Endothelial cell of umbilical vein (primary cell): ENCODE measurements at regions not wholly inside any gene's neighbourhood (a gene's known extent, or its start where the extent isn't known, plus 50 kb on each side); places are given as distances from the start of the nearest gene placed in this dataset.

Experiments used
- BruUV-seq: library from RNA; stranded (reverse); fragments of 400-500 nt; replicated peaks from 2 replicates; lab custom pipeline; 2021; lab: Mats Ljungman, UMichigan
- CTCF ChIA-PET: fragments of 300-600, 350-600 bp; sonication (Branson Sonifier 250); formaldehyde crosslinking; loops from one replicate; lab custom pipeline; 2021; ENCODE audit warnings: antibody characterized with exemption, inconsistent platforms; lab: Charles Lee
- POLR2A ChIA-PET: fragments of 300-600, 350-600 bp; sonication (Branson Sonifier 250); formaldehyde crosslinking; loops from one replicate; lab custom pipeline; 2021; ENCODE audit warnings: antibody characterized with exemption, inconsistent platforms; lab: Charles Lee
- DNase-seq: peaks from one replicate; pipeline ENCODE4 v3.0.0-alpha.2; 2011; ENCODE audit warnings: low read depth, low spot score
- FAIRE-seq: peaks from 2 replicates; lab custom pipeline; 2011; peaks lifted over from hg19 to GRCh38; lab: Jason Lieb, UNC
- H2AFZ ChIP-seq: 2 replicates; pipeline ENCODE4 v1.6.0; 2012; ENCODE audit warnings: low read depth, low read length, control low read depth, inconsistent platforms
- H3K27ac ChIP-seq: 2 replicates; pipeline ENCODE4 v1.5.1; 2011; ENCODE audit warnings: low read depth, mild to moderate bottlenecking, control low read depth, low read length, moderate library complexity; ENCODE audit not compliant: insufficient read depth
- H3K27me3 ChIP-seq, 2 experiments: 2 replicates each; pipeline versions ENCODE4 v1.6.0 to v1.6.1; 2011; ENCODE audit warnings: low read length in 2 of 2, mixed read lengths in 1 of 2; ENCODE audit not compliant: control insufficient read depth in 2 of 2, insufficient read depth in 2 of 2
- H3K36me3 ChIP-seq, 2 experiments: 2 replicates in 1 of 2; 3 replicates in 1 of 2; pipeline ENCODE4 v1.5.1; 2011; ENCODE audit warnings: low read length in 2 of 2, mild to moderate bottlenecking in 1 of 2, moderate library complexity in 1 of 2; ENCODE audit not compliant: control insufficient read depth in 2 of 2, insufficient read depth in 2 of 2; ENCODE audit errors: extremely low read depth in 1 of 2
- H3K4me1 ChIP-seq: 3 replicates; pipeline ENCODE4 v1.5.1; 2011; ENCODE audit warnings: mild to moderate bottlenecking, low read length; ENCODE audit not compliant: control insufficient read depth, insufficient read depth; ENCODE audit errors: extremely low read depth
- H3K4me2 ChIP-seq: 2 replicates; pipeline ENCODE4 v1.6.1; 2011; ENCODE audit warnings: low read length, control low read depth, mixed read lengths; ENCODE audit not compliant: insufficient read depth
- H3K4me3 ChIP-seq, 3 experiments: fragments of 200-600 bp in 1 of 3; sonication (generic), shearing (Covaris generic) in 1 of 3; replicated peaks in 1 of 3; 2 replicates each; pipeline ENCODE4 v1.5.1; 2011 to 2016; ENCODE audit warnings: control low read depth in 3 of 3, low read length in 3 of 3, mild to moderate bottlenecking in 2 of 3, inconsistent platforms in 1 of 3, low read depth in 1 of 3, moderate library complexity in 1 of 3; ENCODE audit not compliant: insufficient read depth in 1 of 3
- H3K79me2 ChIP-seq: 2 replicates; pipeline ENCODE4 v1.6.0; 2012; ENCODE audit warnings: low read length, inconsistent platforms; ENCODE audit not compliant: control insufficient read depth, insufficient read depth
- H3K9ac ChIP-seq: replicated peaks from 2 replicates; pipeline ENCODE3; 2011; ENCODE audit warnings: low read length, control low read depth; ENCODE audit not compliant: insufficient read depth; ENCODE audit errors: extremely low read depth
- H3K9me1 ChIP-seq: replicated peaks from 3 replicates; pipeline ENCODE4 v1.6.0; 2011; ENCODE audit warnings: mild to moderate bottlenecking, low read length; ENCODE audit not compliant: control insufficient read depth, insufficient read depth; ENCODE audit errors: extremely low read depth
- H3K9me3 ChIP-seq: replicated peaks from 2 replicates; pipeline ENCODE4 v1.5.1; 2012; ENCODE audit warnings: low read length, inconsistent platforms; ENCODE audit not compliant: control insufficient read depth, insufficient read depth
- H4K20me1 ChIP-seq: replicated peaks from 2 replicates; pipeline ENCODE3; 2011; ENCODE audit warnings: mild to moderate bottlenecking, low read length; ENCODE audit not compliant: control insufficient read depth, insufficient read depth; ENCODE audit errors: extremely low read depth
- EZH2 ChIP-seq: IDR thresholded peaks from 2 replicates; pipeline ENCODE4 v1.6.1; 2012; ENCODE audit warnings: borderline replicate concordance, low read depth, mild to moderate bottlenecking, moderate library complexity, low read length, inconsistent platforms; ENCODE audit not compliant: severe bottlenecking
- FOS ChIP-seq: IDR thresholded peaks from 2 replicates; pipeline ENCODE4 v1.6.1; 2011; ENCODE audit warnings: mild to moderate bottlenecking, low read length, moderate library complexity, borderline replicate concordance; ENCODE audit not compliant: insufficient read depth
- GATA2 ChIP-seq: IDR thresholded peaks from 2 replicates; pipeline ENCODE4 v1.7.0; 2011; ENCODE audit warnings: low read depth, mild to moderate bottlenecking, moderate library complexity, mixed read lengths, low read length; ENCODE audit not compliant: insufficient read length, insufficient read depth
- JUN ChIP-seq: IDR thresholded peaks from 2 replicates; pipeline ENCODE4 v1.6.1; 2011; ENCODE audit warnings: borderline replicate concordance, low read depth; ENCODE audit not compliant: insufficient read length, insufficient read depth
- MAX ChIP-seq: IDR thresholded peaks from 2 replicates; pipeline ENCODE4 v1.6.1; 2011; ENCODE audit not compliant: insufficient read depth, insufficient read length
- MYC ChIP-seq: IDR thresholded peaks from one replicate; pipeline ENCODE4 v1.6.1; 2011; ENCODE audit warnings: mild to moderate bottlenecking, low read depth, low read length
- POLR2A ChIP-seq: IDR thresholded peaks from 2 replicates; pipeline ENCODE4 v1.6.1; 2012; ENCODE audit warnings: low read depth, mild to moderate bottlenecking, control low read depth, low read length
- POLR2AphosphoS5 ChIP-seq: IDR thresholded peaks from 2 replicates; pipeline ENCODE4 v1.6.1; 2012; ENCODE audit warnings: low read depth, mild to moderate bottlenecking, control low read depth, low read length, moderate library complexity; ENCODE audit not compliant: insufficient read depth
- dilution Hi-C: fragments of 300-500 bp; cut with MboI; formaldehyde crosslinking; loops from one replicate; pipeline ENCODE4 v1.15.0; 2019; ENCODE audit warnings: low sequenced_read_pairs; ENCODE audit not compliant: extremely low pct_ligation_motif_present
- intact Hi-C: fragments of 100-400 bp; cut with micrococcal nuclease; formaldehyde crosslinking; loops from one replicate; pipeline ENCODE4 v1.10.0; 2022
- TF ChIP-seq, protein P1 (sequence below), 2 donors: IDR thresholded peaks; 1 replicate in 1 of 2; 2 replicates in 1 of 2; pipeline ENCODE4 v1.5.1; 2011; ENCODE audit warnings: low read length in 2 of 2, mild to moderate bottlenecking in 2 of 2, moderate library complexity in 2 of 2, control low read depth in 1 of 2, inconsistent platforms in 1 of 2, low read depth in 1 of 2; ENCODE audit not compliant: insufficient read depth in 1 of 2; ENCODE audit errors: extremely low read depth in 1 of 2

- Histone ChIP-seq H3K79me2 (no peaks in the 10 kb centered on the region), H3K4me1 (no peaks in the 10 kb centered on the region), H3K36me3 (no peaks in the 10 kb centered on the region), H3K4me2 (no peak overlapping the region), H3K4me3 (no peak overlapping the region), H4K20me1 (no peaks in the 10 kb centered on the region), H3K27ac (no peak overlapping the region), H2AFZ (no peak overlapping the region), H3K9me1 (no peaks in the 10 kb centered on the region), H3K27me3 (no peaks in the 10 kb centered on the region), H3K9me3 (no peaks in the 10 kb centered on the region), H3K9ac (no peak overlapping the region)
- dilution Hi-C loops (no loop called here), intact Hi-C loops (no loop called here)
- ChIA-PET CTCF (no interaction called here), POLR2A (no interaction called here)
- TF ChIP-seq EZH2 (no peak), POLR2A (no peak), MAX (no peak), JUN (no peak), GATA2 (no peak), MYC (no peak), FOS (no peak), POLR2AphosphoS5 (no peak)
- TF ChIP-seq, protein P1, sequence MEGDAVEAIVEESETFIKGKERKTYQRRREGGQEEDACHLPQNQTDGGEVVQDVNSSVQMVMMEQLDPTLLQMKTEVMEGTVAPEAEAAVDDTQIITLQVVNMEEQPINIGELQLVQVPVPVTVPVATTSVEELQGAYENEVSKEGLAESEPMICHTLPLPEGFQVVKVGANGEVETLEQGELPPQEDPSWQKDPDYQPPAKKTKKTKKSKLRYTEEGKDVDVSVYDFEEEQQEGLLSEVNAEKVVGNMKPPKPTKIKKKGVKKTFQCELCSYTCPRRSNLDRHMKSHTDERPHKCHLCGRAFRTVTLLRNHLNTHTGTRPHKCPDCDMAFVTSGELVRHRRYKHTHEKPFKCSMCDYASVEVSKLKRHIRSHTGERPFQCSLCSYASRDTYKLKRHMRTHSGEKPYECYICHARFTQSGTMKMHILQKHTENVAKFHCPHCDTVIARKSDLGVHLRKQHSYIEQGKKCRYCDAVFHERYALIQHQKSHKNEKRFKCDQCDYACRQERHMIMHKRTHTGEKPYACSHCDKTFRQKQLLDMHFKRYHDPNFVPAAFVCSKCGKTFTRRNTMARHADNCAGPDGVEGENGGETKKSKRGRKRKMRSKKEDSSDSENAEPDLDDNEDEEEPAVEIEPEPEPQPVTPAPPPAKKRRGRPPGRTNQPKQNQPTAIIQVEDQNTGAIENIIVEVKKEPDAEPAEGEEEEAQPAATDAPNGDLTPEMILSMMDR (IDR thresholded peaks at IDR 0.05; ENCODE audit: extremely low read depth in 1 of 2, insufficient read depth in 1 of 2, low read depth in 1 of 2, low read length in 2 of 2): no peak
- FAIRE-seq (no peak), DNase-seq (no peak)
- no TSS peak for BruUV-seq
Observed at GRCh38 chr4:123676890-123677229, 280.3 kb downstream of the SPRY1 start.
